Fibroblast of the aortic adventitia (primary cell): ENCODE measurements at regions not wholly inside any gene's neighbourhood (a gene's known extent, or its start where the extent isn't known, plus 50 kb on each side); places are given as distances from the start of the nearest gene placed in this dataset.
"Not testable (repeated sequence)": the region's sequence is repeated elsewhere in the genome, so short reads cannot be mapped to it uniquely, and the experiment has no call there.

ENCODE experiments used
- DNase-seq: peaks from one replicate; pipeline ENCODE4 v3.0.0-alpha.2; 2010; ENCODE audit warnings: low read depth
- H3K4me3 ChIP-seq: 2 replicates; pipeline ENCODE4 v1.5.1; 2011; ENCODE audit warnings: low read depth, mild to moderate bottlenecking, control low read depth, low read length, moderate library complexity
- TF ChIP-seq, protein P1 (sequence below): IDR thresholded peaks from 2 replicates; pipeline ENCODE4 v1.5.1; 2011; ENCODE audit warnings: mild to moderate bottlenecking, low read length, control low read depth, inconsistent platforms; ENCODE audit not compliant: insufficient read depth

DNA sequence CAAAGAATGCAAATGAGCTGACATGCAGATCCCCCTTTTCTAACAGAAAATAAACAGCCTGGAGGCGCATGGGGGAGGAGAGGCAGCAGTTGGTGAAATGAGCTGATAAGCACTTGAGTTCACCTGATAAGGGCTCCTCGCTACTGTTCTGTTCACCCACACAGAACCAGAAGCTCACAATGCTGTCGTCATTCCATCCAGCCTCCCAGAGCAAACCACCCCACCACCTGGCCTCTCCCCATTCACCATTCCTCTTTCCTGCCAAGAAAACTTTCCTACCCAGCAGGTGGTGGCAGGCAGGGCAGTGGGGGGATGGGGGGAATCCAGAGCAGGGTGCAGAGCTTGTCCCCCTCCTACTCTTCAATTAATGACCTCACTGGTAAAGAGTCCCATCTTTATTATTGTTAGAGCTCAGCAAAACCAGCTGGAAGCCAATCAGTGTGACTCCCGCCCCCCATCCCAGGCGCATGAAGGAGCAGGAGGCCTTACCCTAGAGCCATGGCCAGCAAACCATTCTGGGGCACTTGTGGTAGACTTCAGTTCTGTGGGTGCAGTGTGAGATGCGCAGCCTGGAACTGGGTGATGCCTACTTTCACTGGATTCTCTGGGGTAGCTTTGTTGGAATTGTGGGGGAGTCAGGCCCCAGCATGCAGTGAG lies 350.3 kb downstream of the ZIC3 start:
- TF ChIP-seq, protein P1, sequence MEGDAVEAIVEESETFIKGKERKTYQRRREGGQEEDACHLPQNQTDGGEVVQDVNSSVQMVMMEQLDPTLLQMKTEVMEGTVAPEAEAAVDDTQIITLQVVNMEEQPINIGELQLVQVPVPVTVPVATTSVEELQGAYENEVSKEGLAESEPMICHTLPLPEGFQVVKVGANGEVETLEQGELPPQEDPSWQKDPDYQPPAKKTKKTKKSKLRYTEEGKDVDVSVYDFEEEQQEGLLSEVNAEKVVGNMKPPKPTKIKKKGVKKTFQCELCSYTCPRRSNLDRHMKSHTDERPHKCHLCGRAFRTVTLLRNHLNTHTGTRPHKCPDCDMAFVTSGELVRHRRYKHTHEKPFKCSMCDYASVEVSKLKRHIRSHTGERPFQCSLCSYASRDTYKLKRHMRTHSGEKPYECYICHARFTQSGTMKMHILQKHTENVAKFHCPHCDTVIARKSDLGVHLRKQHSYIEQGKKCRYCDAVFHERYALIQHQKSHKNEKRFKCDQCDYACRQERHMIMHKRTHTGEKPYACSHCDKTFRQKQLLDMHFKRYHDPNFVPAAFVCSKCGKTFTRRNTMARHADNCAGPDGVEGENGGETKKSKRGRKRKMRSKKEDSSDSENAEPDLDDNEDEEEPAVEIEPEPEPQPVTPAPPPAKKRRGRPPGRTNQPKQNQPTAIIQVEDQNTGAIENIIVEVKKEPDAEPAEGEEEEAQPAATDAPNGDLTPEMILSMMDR = no peak
- H3K4me3 ChIP-seq = no peak overlapping the region
- no peak for DNase-seq

DNA sequence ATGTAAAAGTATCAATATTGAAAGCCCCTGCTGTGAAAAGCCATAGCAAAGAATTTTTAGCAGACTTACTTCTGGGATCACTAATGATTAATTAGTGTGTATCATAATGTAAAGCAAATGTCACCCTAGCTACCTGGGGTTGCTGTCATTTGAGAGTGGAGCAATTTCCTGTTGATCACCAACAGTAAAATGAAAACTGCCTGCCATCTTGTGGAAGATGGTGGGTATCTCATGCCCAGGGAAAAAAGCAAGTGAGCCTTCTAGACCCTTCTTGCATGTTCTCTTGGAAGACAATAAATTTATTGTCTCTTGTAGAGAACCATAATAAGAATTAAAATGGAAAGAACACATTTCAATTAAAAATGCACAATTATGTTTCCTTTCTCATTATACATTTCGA lies 360.2 kb downstream of the ZIC3 start:
- TF ChIP-seq, protein P1 = no peak
- no peak overlapping the region for H3K4me3 ChIP-seq
- DNase-seq = no peak

DNA sequence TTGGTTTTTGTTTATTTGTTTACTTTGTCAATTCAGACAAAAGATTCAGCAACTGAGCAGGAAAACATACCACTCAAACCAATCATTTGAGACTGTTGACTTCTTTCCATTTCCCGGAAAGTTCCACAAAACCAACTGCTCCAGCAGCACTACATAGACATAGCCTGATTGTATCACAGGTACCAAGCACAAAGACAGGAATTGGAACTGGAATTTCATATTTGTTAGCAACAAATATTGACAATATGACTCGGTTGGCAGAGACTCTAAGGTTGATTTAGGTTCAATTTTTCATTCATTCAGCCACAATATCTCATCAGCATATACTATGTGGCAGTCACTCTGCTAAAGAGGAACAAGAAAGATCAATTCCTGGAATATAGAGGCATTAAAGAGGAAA lies 364.0 kb downstream of the ZIC3 start:
- TF ChIP-seq, protein P1 = no peak
- no peak for DNase-seq
- no peak overlapping the region for H3K4me3 ChIP-seq

DNA sequence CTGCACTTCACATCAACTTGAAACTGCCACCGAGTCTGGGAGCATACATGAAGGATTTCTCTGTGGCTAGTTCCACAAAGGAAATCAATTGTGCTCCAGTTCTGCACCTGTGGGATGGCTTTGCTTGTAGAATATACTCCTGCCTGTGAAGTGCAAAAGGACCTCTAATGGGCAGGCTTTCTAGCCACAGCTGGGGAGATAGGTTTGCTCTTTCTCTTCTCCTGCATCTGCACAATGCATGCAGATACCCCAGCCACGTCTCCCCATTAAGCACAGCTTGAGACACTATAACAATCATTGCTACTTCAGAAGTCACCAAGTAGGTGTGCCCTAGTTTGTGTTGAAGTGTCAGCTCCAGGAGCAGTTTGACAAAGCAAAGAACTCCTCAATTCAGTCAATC lies 364.6 kb downstream of the ZIC3 start:
- DNase-seq = no peak
- no peak overlapping the region for H3K4me3 ChIP-seq
- TF ChIP-seq, protein P1 = no peak

DNA sequence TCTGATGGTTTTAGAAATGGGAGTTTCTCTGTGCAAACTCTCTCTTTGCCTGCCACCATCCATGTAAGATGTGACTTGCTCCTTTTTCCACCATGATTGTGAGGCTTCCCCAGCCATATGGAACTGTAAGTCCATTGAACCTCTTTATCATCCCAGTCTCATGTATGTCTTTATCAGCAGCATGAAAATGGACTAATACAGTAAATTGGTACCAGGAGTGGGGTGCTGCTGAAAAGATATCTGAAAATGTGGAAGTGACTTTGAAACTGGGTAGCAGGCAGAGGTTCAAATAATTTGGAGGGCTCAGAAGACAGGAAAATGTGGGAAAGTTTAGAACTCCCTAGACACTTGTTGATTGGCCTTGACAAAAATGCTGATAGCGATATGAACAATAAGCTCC lies 368.3 kb downstream of the ZIC3 start:
- not testable (repeated sequence) for DNase-seq

DNA sequence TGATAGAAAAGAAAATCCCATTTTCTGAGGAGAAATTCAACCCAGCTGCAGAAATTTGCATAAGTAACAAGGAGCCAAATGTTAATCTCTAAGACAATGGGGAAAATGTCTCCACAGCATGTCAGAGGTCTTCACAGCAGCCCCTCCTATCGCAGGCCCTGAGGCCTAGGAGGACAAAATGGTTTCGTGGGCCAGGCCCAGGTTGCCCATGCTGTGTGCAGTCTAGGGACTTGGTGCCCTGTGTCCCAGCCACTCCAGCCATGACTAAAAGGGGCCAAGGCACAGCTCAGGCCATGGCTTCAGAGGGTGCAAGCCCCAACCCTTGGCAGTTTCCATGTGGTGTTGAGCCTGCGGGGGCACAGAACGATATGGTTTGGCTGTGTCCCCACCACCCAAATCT lies 369.0 kb downstream of the ZIC3 start:
- not testable (repeated sequence) for DNase-seq, H3K4me3 ChIP-seq

More for the DNA sequence above, 368.3 kb downstream of the ZIC3 start:
- H3K4me3 ChIP-seq = not testable (repeated sequence)

DNA sequence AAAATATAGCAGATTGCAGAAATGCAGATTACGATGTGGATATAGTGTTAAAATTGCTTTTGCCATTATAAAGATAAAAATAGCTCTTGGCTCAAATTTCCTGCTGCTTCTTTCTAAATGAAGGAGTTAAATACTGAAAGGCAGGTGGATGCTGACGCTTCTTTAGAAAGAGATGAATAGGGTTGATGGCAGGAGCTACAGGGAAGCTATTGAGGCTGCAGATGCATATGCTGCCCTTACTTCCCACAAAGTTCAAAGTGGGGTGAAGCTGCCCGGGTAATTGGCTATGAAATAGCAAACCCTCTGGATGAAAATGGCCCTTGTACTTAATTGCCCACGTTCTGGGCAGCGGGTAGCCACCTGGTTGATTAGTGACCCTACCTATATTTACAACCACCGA lies 379.5 kb downstream of the ZIC3 start:
- TF ChIP-seq, protein P1 = no peak

DNA sequence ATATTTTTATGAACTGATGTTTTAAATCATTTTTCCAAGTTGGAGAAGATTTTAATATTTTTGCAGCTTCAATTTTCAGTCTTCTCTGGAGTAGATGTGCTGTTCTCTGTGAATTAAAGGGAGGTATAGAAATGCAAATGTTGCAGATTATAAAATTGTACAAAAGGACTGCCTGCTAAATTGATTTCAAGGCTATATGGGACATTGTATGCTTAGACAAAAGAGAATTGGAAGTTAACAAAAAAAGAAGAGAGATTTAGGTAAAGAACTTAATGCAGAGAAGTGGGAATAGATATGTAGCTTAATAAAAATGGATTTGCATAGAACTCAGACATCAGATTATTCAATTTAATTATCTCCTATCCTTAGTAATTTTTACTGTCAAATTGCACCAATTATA lies 403.3 kb downstream of the ZIC3 start:
- no peak overlapping the region for H3K4me3 ChIP-seq
- no peak for DNase-seq
- TF ChIP-seq, protein P1 = no peak

More for the DNA sequence above, 379.5 kb downstream of the ZIC3 start:
- no peak overlapping the region for H3K4me3 ChIP-seq
- DNase-seq = no peak
